ENCODE measurements at regions not wholly inside any gene's neighbourhood (a gene's known extent, or its start where the extent isn't known, plus 50 kb on each side); places are given as distances from the start of the nearest gene placed in this dataset.
A peak's percentile ranks its signal among the peaks of the same experiment; 100 is the strongest.

DNA sequence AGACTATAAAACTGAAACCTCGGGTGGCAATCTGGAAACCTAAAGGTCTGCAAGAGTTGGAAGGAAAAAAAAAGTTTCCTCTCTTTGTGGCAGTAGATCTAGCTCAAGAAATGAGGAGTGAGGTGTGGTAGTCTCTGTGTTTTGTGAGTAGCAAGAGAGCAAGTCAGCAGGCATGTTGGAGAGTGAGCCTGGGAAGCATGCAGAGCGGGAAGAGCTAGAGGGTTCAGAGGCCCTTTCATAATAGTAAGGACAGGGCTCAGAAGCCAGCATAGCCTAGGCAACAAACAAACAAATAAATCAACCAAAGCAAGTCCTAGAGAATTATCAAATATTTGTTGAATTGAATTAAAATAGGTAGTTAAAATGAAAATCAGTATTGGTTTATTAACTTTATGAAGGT, 189.7 kb upstream of the CBLB start:
- no peak overlapping the region for H3K4me3 ChIP-seq
- no peaks in the 10 kb centered on the region for H3K4me1 ChIP-seq
- DNase-seq (no peak), ATAC-seq (no peak), FAIRE-seq (no peak)
- TF ChIP-seq, protein P1, sequence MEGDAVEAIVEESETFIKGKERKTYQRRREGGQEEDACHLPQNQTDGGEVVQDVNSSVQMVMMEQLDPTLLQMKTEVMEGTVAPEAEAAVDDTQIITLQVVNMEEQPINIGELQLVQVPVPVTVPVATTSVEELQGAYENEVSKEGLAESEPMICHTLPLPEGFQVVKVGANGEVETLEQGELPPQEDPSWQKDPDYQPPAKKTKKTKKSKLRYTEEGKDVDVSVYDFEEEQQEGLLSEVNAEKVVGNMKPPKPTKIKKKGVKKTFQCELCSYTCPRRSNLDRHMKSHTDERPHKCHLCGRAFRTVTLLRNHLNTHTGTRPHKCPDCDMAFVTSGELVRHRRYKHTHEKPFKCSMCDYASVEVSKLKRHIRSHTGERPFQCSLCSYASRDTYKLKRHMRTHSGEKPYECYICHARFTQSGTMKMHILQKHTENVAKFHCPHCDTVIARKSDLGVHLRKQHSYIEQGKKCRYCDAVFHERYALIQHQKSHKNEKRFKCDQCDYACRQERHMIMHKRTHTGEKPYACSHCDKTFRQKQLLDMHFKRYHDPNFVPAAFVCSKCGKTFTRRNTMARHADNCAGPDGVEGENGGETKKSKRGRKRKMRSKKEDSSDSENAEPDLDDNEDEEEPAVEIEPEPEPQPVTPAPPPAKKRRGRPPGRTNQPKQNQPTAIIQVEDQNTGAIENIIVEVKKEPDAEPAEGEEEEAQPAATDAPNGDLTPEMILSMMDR (IDR thresholded peaks at IDR 0.05), result no peak
- intact Hi-C loops (cut with DNase I), result no loop called here
- H3K9me3 ChIP-seq, result no peaks in the 10 kb centered on the region
- H3K27ac ChIP-seq, result no peak overlapping the region
- 65 to 78% methylated on average over 2 of the region's 2 CpGs for WGBS, 2 donors
- H3K36me3 ChIP-seq, result no peaks in the 10 kb centered on the region
- H3K27me3 ChIP-seq, result no peaks in the 10 kb centered on the region

DNA sequence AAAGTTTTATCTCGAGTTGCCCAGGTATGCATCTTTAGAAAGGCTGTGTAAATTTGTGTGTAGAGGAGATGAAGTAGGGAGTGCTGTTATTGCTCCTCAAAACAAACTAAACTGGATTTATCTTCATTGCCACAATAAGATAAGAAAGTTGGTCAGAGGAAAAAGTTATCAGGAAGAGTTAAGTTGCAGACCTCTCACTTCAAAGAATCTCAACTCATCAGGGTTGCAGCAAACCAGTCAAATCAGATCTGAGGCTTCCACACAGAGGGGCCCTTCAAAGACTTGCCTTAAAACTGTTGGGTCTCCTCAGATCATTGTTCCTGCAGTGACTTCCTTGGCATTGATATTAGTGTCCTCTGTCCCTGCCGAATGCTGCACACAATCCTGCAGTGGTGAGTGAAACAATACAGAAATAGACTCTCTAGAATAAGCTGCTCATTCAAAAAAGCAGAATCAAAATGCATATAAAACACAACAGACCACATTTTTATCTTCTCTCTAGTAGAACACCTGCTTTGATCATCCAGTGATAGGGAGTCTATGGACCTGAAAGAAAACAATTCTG, 191.2 kb upstream of the CBLB start:
- H3K27ac ChIP-seq, result no peak overlapping the region
- FAIRE-seq (no peak), DNase-seq (no peak), ATAC-seq (no peak)
- no peaks in the 10 kb centered on the region for H3K9me3 ChIP-seq
- no peak overlapping the region for H3K4me3 ChIP-seq
- H3K4me1 ChIP-seq, result no peaks in the 10 kb centered on the region
- H3K36me3 ChIP-seq, result no peaks in the 10 kb centered on the region
- 12 to 26% methylated on average over 2 of the region's 2 CpGs for WGBS, 2 donors
- TF ChIP-seq, protein P1 (IDR thresholded peaks at IDR 0.05), result no peak
- no peaks in the 10 kb centered on the region for H3K27me3 ChIP-seq
- intact Hi-C loops (cut with DNase I), result no loop called here

DNA sequence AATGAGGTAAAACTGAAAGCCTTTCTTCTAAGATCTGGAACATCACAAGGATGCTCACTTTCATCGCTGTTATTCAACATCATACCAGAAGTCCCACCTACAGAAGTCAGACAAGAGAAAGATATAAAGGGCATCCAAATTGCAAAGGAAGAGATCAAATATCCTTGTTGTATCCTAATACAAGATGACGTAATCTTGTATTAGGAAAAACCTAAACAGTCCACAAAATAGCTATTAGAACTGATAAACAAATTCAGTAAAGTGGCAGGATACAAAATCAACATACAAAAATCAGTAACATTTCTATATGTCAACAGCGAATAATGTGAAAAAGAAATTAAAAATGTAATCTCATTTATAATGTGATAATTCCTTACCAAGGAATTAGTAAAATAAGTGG, 195.1 kb upstream of the CBLB start:
- FAIRE-seq (peak; percentile 61), DNase-seq (no peak), ATAC-seq (no peak)
- Histone ChIP-seq H3K4me1 (no peaks in the 10 kb centered on the region), H3K4me3 (no peak overlapping the region), H3K36me3 (no peaks in the 10 kb centered on the region), H3K27me3 (no peaks in the 10 kb centered on the region), H3K27ac (no peak overlapping the region), H3K9me3 (no peaks in the 10 kb centered on the region)
- TF ChIP-seq, protein P1 (IDR thresholded peaks at IDR 0.05), result no peak
- WGBS, 2 donors, result 82 to 85% methylated on average over 3 of the region's 3 CpGs
- intact Hi-C loops (cut with DNase I), result no loop called here

DNA sequence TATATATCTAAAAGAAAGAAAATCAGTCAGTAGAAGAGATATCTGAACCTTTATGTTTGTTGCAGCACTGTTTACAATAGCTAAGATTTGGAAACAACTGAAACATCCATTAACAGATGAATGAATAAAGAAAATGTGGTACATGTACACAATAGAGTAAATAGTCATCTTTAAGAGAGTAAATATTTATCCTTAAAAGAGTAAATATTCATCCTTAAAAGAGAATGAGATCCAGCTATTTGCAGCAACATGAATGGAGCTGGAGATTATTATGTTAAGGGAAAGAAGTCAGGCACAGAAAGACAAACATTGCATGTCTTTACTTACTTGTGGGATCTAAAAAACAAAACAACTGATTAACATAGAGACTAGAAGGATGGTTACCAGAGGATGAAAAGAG, 197.0 kb upstream of the CBLB start:
- H3K4me3 ChIP-seq, result no peak overlapping the region
- H3K9me3 ChIP-seq, result no peaks in the 10 kb centered on the region
- H3K27me3 ChIP-seq, result no peaks in the 10 kb centered on the region
- no peaks in the 10 kb centered on the region for H3K36me3 ChIP-seq
- DNase-seq, result no peak
- no peak for ATAC-seq
- no peaks in the 10 kb centered on the region for H3K4me1 ChIP-seq
- intact Hi-C loops (cut with DNase I), result no loop called here
- FAIRE-seq, result no peak
- H3K27ac ChIP-seq, result no peak overlapping the region
- TF ChIP-seq, protein P1 (IDR thresholded peaks at IDR 0.05), result no peak

DNA sequence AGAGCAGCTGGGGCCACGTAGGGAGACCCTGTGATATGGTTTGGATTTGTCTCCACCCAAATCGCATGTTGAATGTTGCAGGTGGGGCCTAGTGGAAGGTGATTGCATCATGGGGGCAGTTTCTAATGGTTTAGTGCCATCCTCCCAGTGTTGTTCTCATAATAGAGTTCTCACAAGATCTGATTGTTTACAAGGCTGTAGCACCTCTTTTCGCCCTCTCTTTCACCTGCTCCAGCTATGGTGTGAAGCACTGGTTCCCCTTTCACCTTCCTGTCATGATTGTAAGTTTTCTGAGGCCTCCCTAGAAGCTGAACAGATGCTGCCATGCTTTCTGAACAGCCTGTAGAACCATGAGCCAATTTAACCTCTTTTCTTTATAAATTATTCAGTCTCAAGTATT, 198.9 kb upstream of the CBLB start:
- DNase-seq (no peak), FAIRE-seq (no peak), ATAC-seq (no peak)
- Histone ChIP-seq H3K27ac (no peak overlapping the region), H3K9me3 (no peaks in the 10 kb centered on the region), H3K27me3 (no peaks in the 10 kb centered on the region), H3K36me3 (no peaks in the 10 kb centered on the region), H3K4me1 (no peaks in the 10 kb centered on the region), H3K4me3 (no peak overlapping the region)
- TF ChIP-seq, protein P1 (IDR thresholded peaks at IDR 0.05), result no peak
- intact Hi-C loops (cut with DNase I), result no loop called here
- 54 to 59% methylated on average over 3 of the region's 3 CpGs for WGBS, 2 donors

All from pancreas (tissue), 10 donors.